HepG2 (cell line): ENCODE measurements at regions not wholly inside any gene's neighbourhood (a gene's known extent, or its start where the extent isn't known, plus 50 kb on each side); places are given as distances from the start of the nearest gene placed in this dataset.

Experiments
- ATAC-seq: fragments of 200-7000 bp; cut with Tn5 transposase; 3 replicates; pipeline ENCODE4 v1.9.1; 2020; ENCODE audit warnings: mild to moderate bottlenecking, moderate library complexity
- BruUV-seq: library from RNA; stranded (reverse); fragments of 400-500 nt; replicated peaks from 2 replicates; lab custom pipeline; 2021; lab: Mats Ljungman, UMichigan
- CTCF ChIA-PET: fragments of 300-600 bp; formaldehyde crosslinking; extraction: SDS; loops from one replicate; lab custom pipeline; 2021; ENCODE audit warnings: low total read pairs, inconsistent platforms, low intra/inter-chr PET ratio; lab: Yijun Ruan, JAX
- POLR2A ChIA-PET: fragments of 350-600 bp; sonication (Branson Sonifier 250); formaldehyde crosslinking; loops from one replicate; lab custom pipeline; 2020; ENCODE audit warnings: antibody characterized with exemption, inconsistent platforms; lab: Yijun Ruan, JAX
- DNase-seq: peaks from one replicate; pipeline ENCODE4 v3.0.0-alpha.2; 2015; ENCODE audit warnings: low spot score
- FAIRE-seq: peaks from 3 replicates; lab custom pipeline; 2011; peaks lifted over from hg19 to GRCh38; lab: Jason Lieb, UNC
- H2AFZ ChIP-seq: one replicate; pipeline ENCODE4 v1.6.1; 2011; ENCODE audit warnings: low read length, inconsistent platforms
- H3K27ac ChIP-seq: fragments of 300-600 bp; 3 replicates; pipeline ENCODE4 v1.8.0; 2011; ENCODE audit warnings: mixed run types, mild to moderate bottlenecking, mixed read lengths, low read length, inconsistent platforms; ENCODE audit not compliant: insufficient read depth; ENCODE audit errors: extremely low read length
- H3K27me3 ChIP-seq, 2 experiments: fragments of 200-600 bp in 1 of 2; 2 replicates in 1 of 2; 3 replicates in 1 of 2; pipeline versions ENCODE4 v1.6.0 to v1.8.0; 2011; ENCODE audit warnings: low read length in 2 of 2, mild to moderate bottlenecking in 2 of 2, moderate library complexity in 2 of 2, inconsistent platforms in 1 of 2; ENCODE audit not compliant: insufficient read depth in 2 of 2, control insufficient read depth in 1 of 2
- H3K36me3 ChIP-seq, 2 experiments: fragments of 200-600 bp in 1 of 2; replicated peaks in 1 of 2; 2 replicates in 1 of 2; 3 replicates in 1 of 2; pipeline versions ENCODE4 v1.5.1 to v1.8.0; 2011; ENCODE audit warnings: low read length in 2 of 2, inconsistent platforms in 1 of 2; ENCODE audit not compliant: insufficient read depth in 2 of 2, control insufficient read depth in 1 of 2
- H3K4me1 ChIP-seq: 2 replicates; pipeline ENCODE4 v1.5.1; 2012; ENCODE audit warnings: low read length, inconsistent platforms; ENCODE audit not compliant: insufficient read depth
- H3K4me2 ChIP-seq: 2 replicates; pipeline ENCODE4 v1.6.0; 2011; ENCODE audit warnings: low read depth, low read length, inconsistent platforms
- H3K4me3 ChIP-seq, 3 experiments: fragments of 200-600 bp in 1 of 3; sonication (generic), shearing (Covaris generic) in 1 of 3; replicated peaks in 1 of 3; 2 replicates each; pipeline ENCODE4 v1.5.1; 2011 to 2016; ENCODE audit warnings: low read length in 3 of 3, inconsistent platforms in 2 of 3, low read depth in 2 of 3, mild to moderate bottlenecking in 2 of 3, control low read depth in 1 of 3, mixed read lengths in 1 of 3; ENCODE audit not compliant: insufficient read depth in 1 of 3
- H3K79me2 ChIP-seq: one replicate; pipeline ENCODE4 v1.6.1; 2011; ENCODE audit warnings: low read length, inconsistent platforms; ENCODE audit not compliant: insufficient read depth
- H3K9ac ChIP-seq: 2 replicates; pipeline ENCODE4 v1.6.0; 2011; ENCODE audit warnings: mild to moderate bottlenecking, low read depth, low read length, inconsistent platforms; ENCODE audit not compliant: insufficient read depth
- H3K9me3 ChIP-seq: 2 replicates; pipeline ENCODE4 v1.5.1; 2012; ENCODE audit warnings: mild to moderate bottlenecking, low read length
- H4K20me1 ChIP-seq: 2 replicates; pipeline ENCODE4 v1.6.0; 2011; ENCODE audit warnings: inconsistent platforms, mild to moderate bottlenecking, low read length, moderate library complexity; ENCODE audit not compliant: insufficient read depth
- CSRNP1 ChIP-seq: sonication (generic); formaldehyde crosslinking; IDR thresholded peaks from 2 replicates; pipeline ENCODE4 v1.8.1; 2023; ENCODE audit warnings: mild to moderate bottlenecking, missing genetic modification reagents
- ONECUT2 ChIP-seq: sonication (generic); formaldehyde crosslinking; IDR thresholded peaks from 2 replicates; pipeline ENCODE4 v1.4.0; 2020; ENCODE audit warnings: missing genetic modification reagents
- THAP9 ChIP-seq: sonication (generic); formaldehyde crosslinking; IDR thresholded peaks from 2 replicates; pipeline ENCODE4; 2020; ENCODE audit warnings: missing genetic modification reagents, mild to moderate bottlenecking, borderline replicate concordance
- ZBTB39 ChIP-seq: sonication (generic); formaldehyde crosslinking; IDR thresholded peaks from 2 replicates; pipeline ENCODE4 v1.5.0; 2020; ENCODE audit warnings: missing genetic modification reagents
- ZMYM2 ChIP-seq: sonication (generic); formaldehyde crosslinking; IDR thresholded peaks from 2 replicates; pipeline ENCODE4 v1.8.0; 2022; ENCODE audit warnings: mild to moderate bottlenecking, missing genetic modification reagents
- ZNF616 ChIP-seq: sonication (generic); formaldehyde crosslinking; IDR thresholded peaks from 2 replicates; pipeline ENCODE4 v1.5.0; 2020; ENCODE audit warnings: low read depth, mild to moderate bottlenecking, missing genetic modification reagents
- ZNF687 ChIP-seq: sonication (generic); formaldehyde crosslinking; IDR thresholded peaks from 2 replicates; pipeline ENCODE4 v1.5.1; 2020; ENCODE audit warnings: mild to moderate bottlenecking, missing genetic modification reagents, moderate library complexity
- WGBS: methylation state at CpG from one replicate; pipeline ENCODE4 v1.1.6; 2017; ENCODE audit warnings: low lambda C conversion rate; 5-methylcytosine and 5-hydroxymethylcytosine counted together
- in situ Hi-C: cut with HindIII; loops from 2 replicates; pipeline ENCODE4 v1.10.0; 2017; ENCODE audit warnings: low pct_unique_long_range_greater_than_20kb; ENCODE audit not compliant: extremely low pct_ligation_motif_present
- intact Hi-C: fragments of 100-400 bp; cut with micrococcal nuclease; formaldehyde crosslinking; loops from one replicate; pipeline ENCODE4 v1.10.0; 2022; ENCODE audit not compliant: unreplicated experiment

- DNase-seq, result no peak
- FAIRE-seq, result no peak
- Histone ChIP-seq H3K9ac (no peak overlapping the region), H4K20me1 (no peaks in the 10 kb centered on the region), H3K4me1 (no peaks in the 10 kb centered on the region), H3K36me3 (no peaks in the 10 kb centered on the region), H3K9me3 (no peaks in the 10 kb centered on the region), H3K27me3 (no peaks in the 10 kb centered on the region), H3K4me2 (no peak overlapping the region), H3K27ac (no peak overlapping the region), H3K79me2 (no peaks in the 10 kb centered on the region), H2AFZ (no peak overlapping the region), H3K4me3 (no peak overlapping the region)
- in situ Hi-C loops (no loop called here), intact Hi-C loops (no loop called here)
- no TSS peak for BruUV-seq
- no peak for ATAC-seq
- WGBS, result 0% methylated on average over 2 of the region's 2 CpGs
- POLR2A ChIA-PET, result no interaction called here
- CTCF ChIA-PET, result no interaction called here
- TF ChIP-seq THAP9 (CRISPR knock-in tag) (no peak), ZNF687 (CRISPR knock-in tag) (no peak), ZMYM2 (CRISPR knock-in tag) (no peak), ZNF616 (CRISPR knock-in tag) (no peak), ONECUT2 (no peak), ZBTB39 (CRISPR knock-in tag) (no peak), CSRNP1 (CRISPR knock-in tag) (no peak)
Measured at GRCh38 chr12:91744597-91744996, 401.0 kb downstream of the BTG1 start.
